T1000 (cell line): ENCODE measurements at regions not wholly inside any gene's neighbourhood (a gene's known extent, or its start where the extent isn't known, plus 50 kb on each side); places are given as distances from the start of the nearest gene placed in this dataset.

ENCODE experiments used
- DNase-seq: peaks from one replicate; lab custom pipeline; 2025; ENCODE audit warnings: mixed read lengths; lab: John Stamatoyannopoulos, UW

DNA sequence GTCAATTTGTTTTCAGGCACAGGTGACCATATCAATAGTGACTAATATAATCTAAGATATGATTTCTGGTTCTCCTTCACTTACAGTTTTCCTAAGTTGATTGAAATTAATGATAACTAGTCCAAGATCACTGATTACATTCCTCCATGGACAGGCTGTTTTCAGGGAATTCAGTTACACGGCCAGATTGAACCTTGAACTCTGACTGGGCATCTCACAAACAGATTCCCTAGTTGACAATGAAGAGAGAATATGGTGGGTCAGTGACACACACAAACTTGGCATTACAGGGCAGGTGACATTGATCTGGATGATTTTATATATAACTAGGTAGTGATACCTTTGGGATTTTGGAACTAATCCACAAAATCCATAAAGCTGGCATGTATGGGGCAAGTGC is 110.2 kb upstream of the EGR2 start:
- DNase-seq: no peak

GRCh38 chr10:62924344-62924748 is 108.2 kb upstream of the EGR2 start:
- no peak for DNase-seq

DNA sequence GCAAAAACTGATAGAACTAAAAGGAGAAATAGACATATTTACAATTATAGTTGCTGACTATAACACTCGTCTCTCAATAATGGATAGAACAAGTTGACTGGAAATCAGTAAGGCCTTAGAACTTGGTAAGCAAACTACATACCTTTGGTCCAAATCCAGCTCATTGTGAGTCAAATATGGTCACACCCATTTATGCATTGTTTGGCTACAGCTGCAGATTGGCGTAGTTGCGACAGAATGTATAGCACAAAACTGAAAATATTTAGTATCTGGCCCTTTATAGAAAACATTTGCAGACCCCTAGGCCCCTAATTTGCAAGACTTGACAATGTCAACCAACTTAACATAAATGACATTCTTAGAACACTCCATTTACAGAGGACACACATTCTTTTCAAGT is 103.6 kb upstream of the EGR2 start:
- no peak for DNase-seq

DNA sequence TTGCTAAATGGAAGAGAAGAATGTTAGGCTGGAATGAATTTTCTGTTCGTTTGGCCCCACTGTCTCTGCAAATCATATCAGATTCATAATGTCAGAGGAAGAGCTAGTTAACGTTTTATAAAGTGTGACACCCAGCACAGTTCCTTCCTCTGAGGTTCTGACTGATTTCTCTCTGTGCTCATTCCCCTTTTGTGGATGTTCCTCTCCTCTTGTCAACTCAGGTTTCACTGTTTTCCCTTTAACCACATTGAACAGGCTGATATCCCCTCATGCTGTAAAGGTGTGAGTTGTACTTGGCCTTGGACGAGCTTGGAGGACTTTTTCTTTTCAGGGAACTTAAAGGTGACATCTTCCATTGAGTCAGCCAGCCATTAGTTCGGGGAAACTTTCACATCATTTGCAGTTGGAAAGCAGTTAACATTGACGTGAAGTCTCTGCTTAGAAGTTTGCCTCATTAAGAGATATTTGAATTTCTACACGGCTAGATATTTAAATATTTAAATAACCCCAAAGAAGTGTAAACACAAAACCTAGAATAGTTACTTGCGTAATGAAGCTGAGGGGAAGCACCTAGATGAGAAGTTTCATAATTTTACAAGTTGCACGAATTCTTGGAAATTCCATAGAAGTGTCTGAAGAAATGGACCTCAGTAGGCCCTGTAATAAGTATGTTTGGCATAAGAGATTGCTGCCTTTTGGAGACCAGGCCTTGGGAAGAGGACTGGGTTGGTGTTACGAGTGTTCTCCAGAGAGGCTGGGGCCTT is 101.5 kb upstream of the EGR2 start:
- DNase-seq: no peak

- peak; percentile 59 for DNase-seq
Measured at GRCh38 chr10:62916141-62916603, 100.0 kb upstream of the EGR2 start.

DNA sequence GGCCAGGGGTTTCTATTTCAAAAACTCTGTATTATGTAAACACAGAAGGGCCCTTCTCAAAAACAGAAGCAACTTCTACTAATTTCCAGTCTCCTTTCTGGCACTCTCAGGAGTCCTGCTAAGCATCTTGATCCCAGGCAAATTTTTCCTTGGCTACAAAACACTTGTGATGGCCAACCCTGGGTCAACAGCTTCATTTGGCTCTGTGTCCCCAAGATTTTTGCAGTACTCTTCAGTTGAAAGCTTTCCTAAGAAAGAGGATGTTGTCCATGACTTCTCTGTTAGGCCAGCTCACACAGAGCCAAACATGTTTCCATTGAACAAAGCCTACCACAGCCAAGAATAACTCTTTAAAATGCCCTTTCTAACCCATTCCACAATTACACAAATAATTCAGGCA is 99.0 kb upstream of the EGR2 start:
- no peak for DNase-seq

- DNase-seq: no peak
Measured at GRCh38 chr10:62912086-62912485, 95.9 kb upstream of the EGR2 start.

DNA sequence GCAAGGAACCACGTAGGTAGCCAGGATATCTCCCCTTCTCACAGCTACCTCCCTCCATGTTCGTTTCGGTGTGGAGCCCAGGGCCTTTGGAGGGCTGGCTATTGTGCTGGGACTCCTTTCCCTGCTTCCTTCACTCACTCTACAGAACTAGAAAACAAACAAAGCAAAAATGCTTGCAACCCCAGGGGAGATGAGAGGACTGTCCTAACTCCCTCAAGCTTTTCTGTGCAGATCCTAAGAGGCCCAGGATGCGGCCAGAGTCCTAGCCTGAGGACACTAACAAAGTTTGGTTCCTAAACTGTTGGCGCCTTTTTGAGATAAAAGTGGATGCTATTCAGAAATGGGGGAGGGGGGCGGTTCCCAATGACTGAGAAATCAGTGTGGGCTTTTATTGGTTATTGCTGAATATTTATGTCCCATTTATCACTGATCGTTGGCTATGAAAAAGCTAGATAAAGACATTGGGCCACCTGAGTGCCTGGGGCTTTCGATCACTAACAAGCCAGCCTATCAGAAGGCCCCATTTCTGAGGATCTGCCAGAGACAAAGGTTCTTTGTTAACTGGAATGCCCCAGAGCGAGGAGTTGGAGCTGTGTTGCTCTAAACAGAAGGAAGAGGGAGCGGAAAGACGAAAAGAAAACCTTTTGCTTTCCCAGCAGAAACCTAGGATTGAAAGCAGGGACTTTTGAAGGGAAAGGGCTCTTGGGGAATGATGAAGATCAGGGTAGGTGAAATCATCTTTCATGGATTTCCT is 95.2 kb upstream of the EGR2 start:
- DNase-seq: no peak

DNA sequence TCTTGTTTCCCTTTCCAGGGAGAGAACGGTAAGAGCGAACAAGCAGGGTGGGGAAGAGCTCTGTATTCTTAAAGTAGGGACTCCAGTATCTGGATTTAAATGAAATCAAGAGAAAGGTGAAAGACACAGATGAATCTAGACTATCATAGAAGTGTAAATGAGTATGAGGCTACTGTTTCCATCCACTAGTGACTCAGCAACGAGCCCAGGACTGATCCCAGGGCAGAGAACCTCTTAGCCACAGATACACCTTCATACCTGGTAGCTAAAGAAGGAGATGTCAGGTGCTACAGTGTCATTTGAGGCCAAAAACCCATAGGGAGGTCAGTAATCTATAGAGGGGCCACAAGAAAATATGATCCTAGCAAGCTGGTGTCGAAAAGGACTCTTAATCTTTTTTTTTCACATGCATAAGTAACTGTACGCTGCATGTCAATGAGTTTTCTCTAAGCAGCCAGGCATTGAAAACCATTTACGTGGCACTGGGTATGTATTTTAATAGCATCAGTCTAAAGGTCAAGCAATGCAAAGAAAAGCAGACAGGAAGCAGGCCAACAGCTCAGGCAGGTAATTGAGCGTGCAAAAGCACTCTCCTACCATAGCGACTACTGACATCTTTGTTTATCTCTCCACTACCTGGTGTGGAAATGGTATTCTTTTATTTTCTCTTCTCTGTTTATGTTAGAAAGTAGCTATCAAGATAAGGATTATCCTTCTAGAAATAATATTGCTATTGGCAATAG is 91.5 kb upstream of the EGR2 start:
- DNase-seq: no peak

- no peak for DNase-seq
Measured at GRCh38 chr10:62904281-62904875, 88.2 kb upstream of the EGR2 start.

DNA sequence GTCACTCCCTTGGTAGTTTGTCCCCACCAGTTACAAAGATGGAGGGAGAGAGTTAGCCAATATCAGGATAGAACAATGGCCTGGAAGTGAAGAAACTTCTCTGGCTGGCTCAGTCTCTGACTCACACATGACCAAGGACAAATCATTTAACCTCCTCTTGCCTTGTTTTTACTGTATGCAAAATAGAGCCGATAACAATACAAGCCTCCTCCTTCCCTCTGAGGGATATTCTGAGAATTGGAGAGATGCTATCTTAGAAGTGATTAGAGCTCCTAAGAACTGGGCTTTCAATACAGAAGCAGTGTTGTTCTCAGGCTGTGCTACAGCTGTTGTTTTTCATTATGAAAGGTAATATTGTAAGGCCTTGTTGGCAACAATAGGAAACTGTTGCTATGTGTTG is 87.7 kb upstream of the EGR2 start:
- DNase-seq: no peak

- DNase-seq: no peak
Measured at GRCh38 chr10:62900829-62901571, 84.8 kb upstream of the EGR2 start.

DNA sequence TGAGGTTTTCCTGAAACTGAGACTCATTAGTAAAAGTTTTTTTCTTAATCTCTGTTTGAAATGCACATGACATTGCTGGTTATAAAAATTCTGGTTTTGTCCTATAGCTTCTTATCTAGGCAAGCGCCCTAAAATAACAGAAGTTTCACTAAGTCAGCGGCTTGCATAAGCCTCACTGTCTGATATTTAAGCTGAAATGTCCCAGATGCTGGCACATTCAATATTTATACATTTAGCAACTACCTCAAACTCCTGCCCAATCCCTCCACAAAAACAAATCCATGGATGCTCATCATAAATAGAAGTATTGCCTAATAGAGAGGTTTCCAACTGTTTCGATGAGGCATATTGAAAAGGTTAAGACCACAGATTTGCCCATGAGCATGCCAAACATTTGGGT is 83.1 kb upstream of the EGR2 start:
- no peak for DNase-seq

- DNase-seq: no peak
Measured at GRCh38 chr10:62895063-62895462, 78.9 kb upstream of the EGR2 start.

- DNase-seq: no peak
Measured at GRCh38 chr10:62894156-62894555, 78.0 kb upstream of the EGR2 start.

DNA sequence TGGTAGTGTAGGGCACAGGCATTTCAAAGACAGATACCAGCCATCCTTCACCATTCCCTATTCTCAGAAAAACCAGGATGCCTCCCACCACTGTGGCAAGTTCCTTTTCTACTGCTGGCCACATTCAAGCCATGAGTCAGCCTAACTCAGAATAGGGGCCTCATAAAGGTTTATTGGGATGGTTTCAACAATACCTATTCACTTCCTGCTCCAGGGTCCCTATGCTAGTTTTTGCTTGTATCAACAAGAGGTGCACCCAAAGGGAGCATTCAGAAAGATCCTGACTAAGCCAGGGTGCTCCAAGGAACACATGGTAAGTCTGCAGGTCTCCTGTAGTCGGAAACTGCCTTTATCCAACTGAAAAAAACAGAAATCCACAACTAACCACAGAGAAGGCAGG is 76.9 kb upstream of the EGR2 start:
- DNase-seq: no peak

DNA sequence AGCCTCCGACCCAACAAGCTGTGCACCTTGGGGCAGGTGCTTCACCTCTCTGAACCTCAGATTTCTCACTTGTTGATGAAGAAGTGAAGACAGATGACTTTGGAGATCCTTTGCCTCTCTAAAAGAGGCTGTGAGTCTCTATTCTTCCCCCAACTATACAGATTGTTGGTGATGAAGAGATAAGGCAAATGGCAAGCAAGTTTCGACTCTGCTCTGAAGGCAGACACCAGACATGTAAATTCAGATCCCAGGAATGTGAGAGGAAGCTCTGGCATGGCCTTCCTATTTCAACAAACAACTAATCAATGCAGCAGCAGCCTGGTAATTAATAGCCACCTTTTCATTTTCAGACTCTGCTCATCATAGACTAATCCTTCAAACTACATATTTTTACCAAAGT is 74.2 kb upstream of the EGR2 start:
- DNase-seq: no peak

DNA sequence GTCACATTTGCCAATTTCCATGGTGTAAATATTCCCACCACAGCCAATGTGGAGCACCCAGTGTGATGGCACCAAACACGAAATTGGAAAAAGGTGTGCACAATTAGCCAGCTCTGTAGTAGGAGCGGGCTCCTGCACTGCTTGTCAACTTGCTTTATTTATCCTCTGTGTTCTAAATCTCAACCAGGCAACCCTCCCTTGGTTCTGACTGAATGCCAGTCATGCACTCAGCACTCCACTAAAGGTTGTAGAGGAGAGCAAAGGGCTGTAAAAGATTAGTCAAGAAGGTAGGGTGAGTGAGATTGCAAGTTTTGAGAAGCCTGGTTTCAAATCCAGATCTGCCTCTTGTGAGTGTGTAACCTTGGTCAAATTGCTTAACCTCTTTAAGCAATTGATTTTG is 71.5 kb upstream of the EGR2 start:
- no peak for DNase-seq

GRCh38 chr10:62885684-62886461 is 69.7 kb upstream of the EGR2 start:
- DNase-seq: peak; percentile 52

DNA sequence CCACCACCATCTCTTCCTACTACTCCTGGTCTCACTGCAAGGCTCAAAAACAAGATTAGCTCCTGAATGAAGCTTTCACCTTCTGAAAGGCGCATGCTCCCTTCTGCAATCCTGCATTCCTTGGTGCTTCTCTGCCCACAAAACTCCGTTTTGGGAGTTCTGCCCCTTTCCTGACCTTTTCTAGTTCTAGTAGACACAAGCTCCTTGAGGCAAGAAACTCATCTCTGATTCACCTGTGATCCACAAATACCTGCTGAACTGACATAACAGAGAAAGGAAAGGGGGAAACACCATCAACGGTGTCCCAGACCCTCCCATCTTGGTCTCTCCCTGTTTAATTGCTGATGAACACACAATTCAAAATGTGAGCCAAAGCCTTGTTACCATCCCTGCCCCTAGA is 64.0 kb upstream of the EGR2 start:
- no peak for DNase-seq

DNA sequence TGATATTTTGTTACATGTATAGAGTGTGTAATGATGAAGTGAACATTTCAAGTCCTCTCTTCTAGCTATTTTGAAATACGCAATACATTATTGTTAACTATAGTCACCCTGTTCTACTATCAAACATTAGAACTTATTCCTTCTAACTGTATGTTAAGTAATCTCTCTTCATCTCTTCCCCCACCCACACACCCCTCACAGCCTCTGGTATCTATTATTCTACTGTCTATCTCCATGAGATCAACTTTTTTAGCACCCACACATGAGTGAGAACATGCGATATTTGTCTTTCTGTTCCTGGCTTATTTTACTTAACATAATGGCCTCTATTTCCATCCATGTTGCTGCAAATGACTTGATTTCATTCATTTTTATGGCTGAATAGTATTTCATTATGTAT is 57.7 kb upstream of the EGR2 start:
- no peak for DNase-seq
